ENCODE measurements at regions not wholly inside any gene's neighbourhood (a gene's known extent, or its start where the extent isn't known, plus 50 kb on each side); places are given as distances from the start of the nearest gene placed in this dataset.

- no peak for DNase-seq (ENCODE audit: low spot score)
- intact Hi-C loops (cut with DNase I) = no loop called here
Measured at GRCh38 chr10:10625491-10625890, 392.2 kb upstream of the CELF2 start.

GRCh38 chr10:10626734-10627133, 390.9 kb upstream of the CELF2 start:
- intact Hi-C loops (cut with DNase I) = no loop called here
- DNase-seq (ENCODE audit: low spot score) = no peak

- intact Hi-C loops (cut with DNase I) = no loop called here
- no peak for DNase-seq (ENCODE audit: low spot score)
Measured at GRCh38 chr10:10627414-10627813, 390.3 kb upstream of the CELF2 start.

- no peak for DNase-seq (ENCODE audit: low spot score)
- intact Hi-C loops (cut with DNase I) = no loop called here
Measured at GRCh38 chr10:10629512-10629911, 388.2 kb upstream of the CELF2 start.

- no peak for DNase-seq (ENCODE audit: low spot score)
- intact Hi-C loops (cut with DNase I) = no loop called here
Measured at GRCh38 chr10:10630281-10630680, 387.4 kb upstream of the CELF2 start.

- intact Hi-C loops (cut with DNase I) = no loop called here
- no peak for DNase-seq (ENCODE audit: low spot score)
Measured at GRCh38 chr10:10630782-10631181, 386.9 kb upstream of the CELF2 start.

GRCh38 chr10:10642189-10642588, 375.5 kb upstream of the CELF2 start:
- intact Hi-C loops (cut with DNase I) = loop anchor here (2.0 kb wide), 1 partner anchor 21 kb away; no protein-coding TSS in a partner anchor
- no peak for DNase-seq (ENCODE audit: low spot score)

GRCh38 chr10:10642751-10643150, 374.9 kb upstream of the CELF2 start:
- intact Hi-C loops (cut with DNase I) = loop anchor here (2.0 kb wide), 1 partner anchor 20 kb away; no protein-coding TSS in a partner anchor
- peak; percentile 78 for DNase-seq (ENCODE audit: low spot score)

- intact Hi-C loops (cut with DNase I) = no loop called here
- DNase-seq (ENCODE audit: low spot score) = no peak
Measured at GRCh38 chr10:10644008-10644646, 373.5 kb upstream of the CELF2 start.

- intact Hi-C loops (cut with DNase I) = no loop called here
Measured at GRCh38 chr10:10644676-10645385, 372.8 kb upstream of the CELF2 start.

GRCh38 chr10:10647331-10647730, 370.3 kb upstream of the CELF2 start:
- intact Hi-C loops (cut with DNase I) = no loop called here
- DNase-seq (ENCODE audit: low spot score) = no peak

More at GRCh38 chr10:10644676-10645385, 372.8 kb upstream of the CELF2 start:
- DNase-seq (ENCODE audit: low spot score) = no peak

- DNase-seq (ENCODE audit: low spot score) = no peak
- intact Hi-C loops (cut with DNase I) = no loop called here
Measured at GRCh38 chr10:10657139-10657760, 360.4 kb upstream of the CELF2 start.

- intact Hi-C loops (cut with DNase I) = no loop called here
- DNase-seq (ENCODE audit: low spot score) = no peak
Measured at GRCh38 chr10:10658172-10658785, 359.4 kb upstream of the CELF2 start.

- DNase-seq (ENCODE audit: low spot score) = no peak
- intact Hi-C loops (cut with DNase I) = no loop called here
Measured at GRCh38 chr10:10660054-10660453, 357.6 kb upstream of the CELF2 start.

GRCh38 chr10:10661176-10661575, 356.5 kb upstream of the CELF2 start:
- intact Hi-C loops (cut with DNase I) = no loop called here
- no peak for DNase-seq (ENCODE audit: low spot score)

GRCh38 chr10:10662716-10663408, 354.8 kb upstream of the CELF2 start:
- intact Hi-C loops (cut with DNase I) = loop anchor here (2.0 kb wide), 1 partner anchor 20 kb away; no protein-coding TSS in a partner anchor
- no peak for DNase-seq (ENCODE audit: low spot score)

GRCh38 chr10:10663622-10664021, 354.1 kb upstream of the CELF2 start:
- no peak for DNase-seq (ENCODE audit: low spot score)
- intact Hi-C loops (cut with DNase I) = loop anchor here (2.0 kb wide), 1 partner anchor 21 kb away; no protein-coding TSS in a partner anchor

- intact Hi-C loops (cut with DNase I) = no loop called here
Measured at GRCh38 chr10:10665750-10666149, 351.9 kb upstream of the CELF2 start.

GRCh38 chr10:10667466-10667865, 350.2 kb upstream of the CELF2 start:
- intact Hi-C loops (cut with DNase I) = no loop called here
- no peak for DNase-seq (ENCODE audit: low spot score)

More at GRCh38 chr10:10665750-10666149, 351.9 kb upstream of the CELF2 start:
- DNase-seq (ENCODE audit: low spot score) = no peak

- intact Hi-C loops (cut with DNase I) = no loop called here
Measured at GRCh38 chr10:10676972-10677371, 340.7 kb upstream of the CELF2 start.

More at GRCh38 chr10:10676972-10677371, 340.7 kb upstream of the CELF2 start:
- no peak for DNase-seq (ENCODE audit: low spot score)

Measured in cardiac septum (tissue), 1 donor.